ENCODE measurements at regions not wholly inside any gene's neighbourhood (a gene's known extent, or its start where the extent isn't known, plus 50 kb on each side); places are given as distances from the start of the nearest gene placed in this dataset.

DNA sequence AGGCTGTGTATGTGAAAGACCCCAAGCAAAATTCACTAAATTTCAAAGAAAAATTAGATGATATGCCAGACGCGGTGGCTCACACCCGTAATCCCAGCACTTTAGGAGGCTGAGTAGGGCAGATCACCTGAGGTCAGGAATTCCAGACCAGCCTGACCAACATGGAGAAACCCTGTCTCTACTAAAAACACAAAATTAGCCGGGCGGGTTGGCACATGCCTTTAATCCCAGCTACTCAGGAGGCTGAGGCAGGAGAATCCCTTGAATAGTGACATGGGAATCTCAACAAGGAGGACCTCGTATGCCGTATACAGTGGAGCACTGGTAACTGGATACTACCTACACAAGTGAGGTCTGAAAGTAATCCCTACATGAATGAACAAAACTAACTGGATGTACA, 92.7 kb upstream of the JARID2 start:
- TF ChIP-seq EZH2phosphoT487 (IDR thresholded peaks at IDR 0.05; ENCODE audit: low read length) (no peak), EZH2 (optimal IDR thresholded peaks at IDR 0.05; ENCODE audit: low read depth, low read length) (no peak)
- TF ChIP-seq, protein P1, sequence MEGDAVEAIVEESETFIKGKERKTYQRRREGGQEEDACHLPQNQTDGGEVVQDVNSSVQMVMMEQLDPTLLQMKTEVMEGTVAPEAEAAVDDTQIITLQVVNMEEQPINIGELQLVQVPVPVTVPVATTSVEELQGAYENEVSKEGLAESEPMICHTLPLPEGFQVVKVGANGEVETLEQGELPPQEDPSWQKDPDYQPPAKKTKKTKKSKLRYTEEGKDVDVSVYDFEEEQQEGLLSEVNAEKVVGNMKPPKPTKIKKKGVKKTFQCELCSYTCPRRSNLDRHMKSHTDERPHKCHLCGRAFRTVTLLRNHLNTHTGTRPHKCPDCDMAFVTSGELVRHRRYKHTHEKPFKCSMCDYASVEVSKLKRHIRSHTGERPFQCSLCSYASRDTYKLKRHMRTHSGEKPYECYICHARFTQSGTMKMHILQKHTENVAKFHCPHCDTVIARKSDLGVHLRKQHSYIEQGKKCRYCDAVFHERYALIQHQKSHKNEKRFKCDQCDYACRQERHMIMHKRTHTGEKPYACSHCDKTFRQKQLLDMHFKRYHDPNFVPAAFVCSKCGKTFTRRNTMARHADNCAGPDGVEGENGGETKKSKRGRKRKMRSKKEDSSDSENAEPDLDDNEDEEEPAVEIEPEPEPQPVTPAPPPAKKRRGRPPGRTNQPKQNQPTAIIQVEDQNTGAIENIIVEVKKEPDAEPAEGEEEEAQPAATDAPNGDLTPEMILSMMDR (IDR thresholded peaks at IDR 0.05; ENCODE audit: low read length), result no peak

Data from MM.1S (cell line).